NCI-H2029 treated with DMSO at 0.1 percent for 48 hours (cell line): ENCODE measurements at regions not wholly inside any gene's neighbourhood (a gene's known extent, or its start where the extent isn't known, plus 50 kb on each side); places are given as distances from the start of the nearest gene placed in this dataset.
"Not testable (repeated sequence)": the region's sequence is repeated elsewhere in the genome, so short reads cannot be mapped to it uniquely, and the experiment has no call there.

Experiments used
- DNase-seq: peaks from one replicate; lab custom pipeline; 2025; lab: John Stamatoyannopoulos, UW

DNA sequence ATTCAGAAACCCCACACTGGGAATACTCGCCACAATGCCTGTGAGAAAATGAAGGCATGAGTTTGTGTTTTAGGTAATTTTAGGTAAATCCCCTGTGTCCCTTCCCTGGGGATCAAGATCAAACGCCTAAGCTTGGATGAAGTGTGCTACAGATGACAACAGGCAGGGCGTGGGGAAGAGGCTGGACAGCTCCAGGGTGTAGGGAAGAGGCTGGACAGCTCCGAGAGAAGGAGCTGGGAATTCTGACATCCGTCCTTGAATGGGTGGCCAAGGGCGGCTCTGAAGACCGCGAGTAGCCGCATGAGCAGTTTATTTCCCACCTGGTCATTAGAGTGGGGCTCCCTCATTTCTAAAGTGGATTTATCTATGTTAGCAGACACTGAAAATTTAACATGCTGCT is 109.7 kb downstream of the RAMP3 start:
- no peak for DNase-seq

DNA sequence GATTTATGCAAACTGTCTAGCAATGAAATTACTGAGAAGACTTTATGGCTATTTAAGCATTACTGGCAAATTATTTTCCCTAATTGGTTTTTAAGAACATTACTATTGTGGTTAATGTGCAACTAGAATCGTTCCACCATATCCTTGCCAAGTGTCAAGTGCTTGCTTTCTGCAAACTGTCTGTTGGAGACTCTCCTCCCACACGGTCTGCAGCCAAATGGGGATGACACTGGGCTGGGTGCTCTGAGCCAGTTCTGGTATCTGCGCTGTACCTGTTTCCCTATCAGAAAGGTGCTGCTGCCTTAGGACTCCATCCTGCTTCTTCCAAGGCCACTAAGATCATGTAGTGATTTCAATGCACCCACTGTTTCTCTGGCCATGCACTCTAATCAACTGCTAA is 110.4 kb downstream of the RAMP3 start:
- DNase-seq = peak; percentile 64

DNA sequence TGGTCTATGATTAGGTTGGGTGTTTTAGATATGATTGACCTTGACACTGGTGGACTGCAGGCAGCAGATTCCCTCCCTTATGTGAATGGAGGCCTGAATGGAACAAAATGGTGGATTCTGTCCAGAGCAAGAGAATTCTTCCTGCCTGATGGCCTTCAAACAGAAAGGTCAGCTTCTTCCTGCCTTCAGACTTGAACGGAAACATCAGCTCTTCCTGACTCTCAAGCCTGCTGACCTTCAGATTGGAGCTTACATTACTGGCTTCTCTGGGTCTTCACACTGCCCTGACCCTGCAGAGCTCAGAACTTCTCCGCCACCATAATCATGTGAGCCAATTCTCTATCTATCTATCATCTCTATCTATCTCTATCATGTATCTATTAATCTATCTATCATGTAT is 111.6 kb downstream of the RAMP3 start:
- DNase-seq = no peak

DNA sequence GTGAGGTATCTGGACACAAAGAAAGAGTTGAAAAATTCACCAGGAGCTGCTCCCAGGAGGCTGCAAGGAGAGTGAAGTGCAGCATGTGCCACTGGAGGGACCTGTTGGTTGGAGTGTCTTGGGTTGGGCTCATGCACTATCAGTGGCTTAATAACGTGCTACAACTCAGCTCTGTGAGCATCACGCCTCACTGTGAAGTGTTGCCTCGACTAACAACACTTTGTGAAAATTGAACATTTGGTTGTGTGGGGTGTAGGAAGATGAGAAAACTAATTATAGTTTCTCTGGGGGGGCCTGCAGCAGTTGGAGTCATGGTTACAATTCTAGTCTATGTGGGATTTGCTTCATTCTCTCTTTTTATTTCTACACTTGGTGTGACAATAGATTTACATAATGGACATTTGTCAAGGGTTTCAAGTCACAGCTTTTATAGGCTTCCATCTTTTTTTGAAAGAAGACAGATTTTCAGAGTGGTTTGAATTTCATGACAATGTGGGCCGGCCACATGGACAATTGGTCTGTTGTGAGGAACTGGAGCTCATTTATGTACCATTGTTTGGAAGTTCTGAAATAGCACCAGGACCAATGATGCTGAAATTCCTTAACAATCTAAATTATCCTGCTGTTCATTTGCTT is 121.3 kb downstream of the RAMP3 start:
- DNase-seq = no peak

DNA sequence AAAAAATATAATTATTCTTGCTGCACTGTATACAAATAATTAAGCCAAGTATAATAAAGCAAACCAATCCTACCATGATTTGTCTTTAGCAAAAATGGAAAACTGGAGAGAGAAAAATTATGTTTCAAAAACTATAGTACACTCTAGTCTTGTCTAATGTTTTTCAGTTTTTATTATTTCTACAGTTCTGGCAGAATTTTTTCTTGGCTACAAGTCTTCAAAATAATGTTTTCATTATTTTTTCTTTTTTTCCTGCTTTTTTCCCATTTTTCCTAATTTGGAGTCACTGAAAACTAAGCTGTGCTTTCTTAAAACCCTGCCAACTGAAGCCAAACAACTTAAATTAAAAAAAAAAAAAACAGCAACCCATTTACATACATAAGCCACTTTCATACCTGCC is 132.0 kb downstream of the RAMP3 start:
- DNase-seq = not testable (repeated sequence)

DNA sequence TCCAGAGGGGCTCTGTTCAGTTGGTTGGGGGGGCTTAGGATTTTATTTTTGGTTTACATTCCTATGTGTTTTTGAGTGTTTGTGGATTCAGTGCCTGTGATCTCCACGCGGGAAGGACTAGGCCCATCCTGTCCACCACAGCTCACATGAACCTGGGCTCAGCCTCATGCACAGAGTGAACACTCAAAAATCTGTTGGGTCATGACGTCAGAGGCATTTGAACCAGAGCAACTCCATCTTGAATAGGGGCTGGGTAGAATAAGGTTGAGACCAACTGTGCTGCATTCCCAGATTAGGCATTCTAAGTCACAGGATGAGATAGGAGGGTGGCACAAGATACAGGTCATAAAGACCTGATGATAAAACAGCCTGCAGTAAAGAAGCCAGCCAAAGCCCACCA is 133.3 kb downstream of the RAMP3 start:
- no peak for DNase-seq

DNA sequence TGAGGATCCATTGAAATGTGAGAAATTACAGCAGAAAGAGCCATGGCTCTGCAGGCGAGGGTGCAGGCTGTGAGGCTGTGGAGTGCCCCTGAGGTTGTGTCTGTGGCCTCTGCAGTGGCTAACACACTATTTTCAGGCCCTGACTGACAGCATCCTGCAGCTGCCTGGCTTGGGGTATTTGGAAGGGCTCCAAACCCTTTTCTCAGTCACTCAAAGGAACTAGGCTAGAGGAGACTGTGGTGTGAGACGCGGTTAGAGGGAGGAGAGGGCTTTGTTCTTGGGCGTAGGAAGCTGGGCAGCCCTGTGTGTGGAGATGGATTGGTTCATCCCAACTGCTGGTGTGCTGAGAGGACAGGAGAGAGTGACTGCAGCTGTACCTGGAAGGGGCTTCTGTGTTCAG is 134.9 kb downstream of the RAMP3 start:
- DNase-seq = no peak

DNA sequence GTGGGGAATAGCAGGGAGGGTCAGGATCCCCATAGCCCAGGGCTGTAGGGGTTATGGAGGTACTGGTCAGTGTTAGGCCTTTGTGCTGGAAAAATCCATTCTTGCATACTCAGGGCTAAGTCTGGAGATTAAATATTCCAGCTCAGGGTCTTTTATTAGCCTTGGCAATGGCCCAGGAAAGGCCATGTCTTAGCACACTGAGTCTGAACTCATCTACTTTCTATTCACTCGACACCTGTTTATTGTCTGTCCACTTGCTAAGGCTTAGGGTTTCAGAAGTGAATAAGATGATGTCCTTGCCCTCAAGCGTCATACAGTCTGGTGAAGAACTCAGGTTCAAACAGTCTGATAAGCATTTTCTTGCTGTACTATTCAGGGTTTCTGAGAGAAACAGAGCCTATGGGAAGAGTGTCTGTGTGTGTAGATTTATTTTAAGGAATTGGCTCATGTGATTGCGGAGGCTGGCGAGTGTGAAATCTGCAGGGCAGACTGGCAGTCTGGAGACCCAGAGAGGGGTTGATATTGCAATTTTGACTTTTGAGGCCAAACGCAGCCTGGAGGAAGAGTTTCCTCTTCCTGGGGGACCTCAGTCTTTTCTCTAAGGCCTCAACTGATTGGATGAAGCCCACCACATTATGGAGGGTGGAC is 135.8 kb downstream of the RAMP3 start:
- DNase-seq = no peak

DNA sequence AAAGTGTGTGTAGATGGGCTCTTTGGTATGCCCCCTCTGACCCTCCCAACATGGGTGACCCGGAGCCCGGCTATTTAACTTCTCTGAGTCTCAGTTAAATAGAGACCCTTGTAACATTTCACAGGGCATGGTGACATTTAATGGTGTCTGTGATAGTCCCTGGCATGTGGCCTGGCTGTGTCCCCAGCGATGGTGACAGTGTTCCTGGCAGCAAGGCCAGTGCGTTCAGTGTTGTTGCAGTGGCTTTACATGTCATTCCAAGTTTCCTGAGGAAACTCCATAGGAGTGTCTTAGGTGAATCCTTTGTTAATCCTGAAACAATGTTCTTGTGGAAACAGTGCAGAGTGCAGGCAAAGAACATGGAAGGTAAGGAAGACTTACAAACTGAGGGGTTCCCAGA is 137.0 kb downstream of the RAMP3 start:
- no peak for DNase-seq

DNA sequence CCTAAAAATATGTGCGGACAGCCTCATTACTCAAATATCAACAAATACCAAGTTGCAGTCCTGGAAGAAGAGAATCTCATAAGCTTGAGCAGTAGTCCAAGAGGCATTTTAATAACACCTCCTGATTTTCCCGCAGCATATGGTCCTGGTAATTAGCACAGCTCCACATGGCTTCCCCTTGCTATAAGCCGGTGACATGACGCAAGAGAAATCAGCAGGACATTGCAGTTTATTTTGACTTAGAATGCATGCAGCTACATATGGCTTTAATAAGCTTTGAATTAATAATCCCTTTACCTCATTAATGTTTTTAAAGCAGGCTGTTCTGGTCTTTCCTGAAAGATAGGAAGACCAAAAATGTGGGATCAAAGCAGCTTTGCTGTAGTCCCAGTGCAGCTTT is 137.6 kb downstream of the RAMP3 start:
- DNase-seq = no peak

DNA sequence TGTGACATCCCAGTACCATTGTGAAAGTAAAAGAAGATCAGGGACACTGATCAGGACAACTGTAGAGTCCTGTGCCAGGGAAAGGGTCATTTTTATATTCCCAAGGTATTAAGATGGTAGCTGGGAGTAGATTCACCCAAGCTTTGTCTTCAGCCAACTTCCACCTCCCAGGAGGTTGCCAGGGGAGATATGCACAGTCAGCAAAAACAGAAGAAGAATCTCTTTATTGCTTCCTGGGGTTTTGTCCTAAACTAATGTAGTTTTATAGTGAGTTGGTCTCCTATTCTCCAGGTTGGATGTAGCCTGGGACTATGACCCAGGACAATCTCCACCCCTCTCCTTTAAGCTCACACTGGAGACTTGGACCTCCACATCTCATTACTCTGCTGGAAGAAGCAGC is 139.2 kb downstream of the RAMP3 start:
- DNase-seq = no peak

DNA sequence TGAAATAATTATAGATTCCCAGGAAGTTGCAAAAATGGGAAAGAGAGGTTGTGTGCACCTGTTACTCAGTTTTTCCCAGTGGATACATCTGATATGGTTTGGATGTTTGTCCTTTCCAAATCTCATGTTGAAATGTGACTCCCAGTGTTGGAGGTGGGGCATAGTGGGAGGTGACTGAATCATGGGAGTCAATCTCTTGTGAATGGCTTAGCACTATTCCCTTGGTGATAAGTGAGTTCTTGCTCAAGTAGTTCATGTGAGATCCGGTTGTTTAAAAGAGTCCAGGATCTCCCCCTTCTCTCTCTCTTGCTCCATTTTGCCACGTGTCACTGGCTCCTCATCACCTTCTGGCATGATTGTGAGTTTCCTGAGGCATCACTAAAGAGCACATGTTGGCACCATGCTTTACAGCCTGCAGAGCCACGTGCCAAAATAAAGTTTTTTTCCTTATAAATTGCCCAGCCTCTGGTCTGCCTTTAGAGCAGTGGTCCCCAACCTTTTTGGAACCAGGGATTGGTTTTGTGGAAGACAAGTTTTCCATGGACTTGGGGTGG is 149.2 kb downstream of the RAMP3 start:
- no peak for DNase-seq

DNA sequence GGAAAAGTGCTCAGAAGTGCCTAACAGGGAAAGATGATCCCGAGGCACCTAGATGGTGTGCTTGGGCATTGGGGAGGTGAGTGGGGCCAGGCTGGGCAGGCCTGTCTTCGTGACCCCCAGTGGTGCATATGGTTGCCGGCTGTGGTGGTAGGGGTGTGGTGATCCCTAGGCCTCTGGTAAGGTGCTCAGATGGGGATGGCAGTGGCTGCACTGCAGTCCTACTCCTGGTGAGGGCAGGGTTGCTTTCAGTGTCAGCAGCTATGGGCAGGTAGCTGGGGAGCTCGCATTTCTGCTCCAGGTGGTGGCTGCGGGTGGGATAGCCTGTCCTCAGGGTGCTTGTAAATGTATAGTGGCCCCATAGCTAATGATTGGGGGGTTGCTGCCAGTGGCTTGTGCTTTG is 154.0 kb downstream of the RAMP3 start:
- no peak for DNase-seq

DNA sequence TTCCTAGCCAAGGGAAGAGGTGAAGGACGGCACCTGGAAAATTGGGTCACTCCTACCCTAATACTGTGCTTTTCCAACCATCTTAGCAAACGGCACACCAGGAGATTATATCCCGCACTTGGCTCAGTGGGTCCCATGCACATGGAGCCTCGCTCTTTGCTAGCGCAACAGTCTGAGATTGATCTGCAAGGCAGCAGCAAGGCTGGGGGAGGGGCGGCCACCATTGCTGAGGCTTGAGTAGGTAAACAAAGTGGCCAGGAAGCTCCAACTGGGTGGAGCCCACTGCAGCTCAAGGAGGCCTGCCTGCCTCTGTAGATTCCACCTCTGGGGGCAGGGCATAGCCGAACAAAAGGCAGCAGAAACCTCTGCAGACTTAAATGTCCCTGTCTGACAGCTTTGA is 157.9 kb downstream of the RAMP3 start:
- not testable (repeated sequence) for DNase-seq

DNA sequence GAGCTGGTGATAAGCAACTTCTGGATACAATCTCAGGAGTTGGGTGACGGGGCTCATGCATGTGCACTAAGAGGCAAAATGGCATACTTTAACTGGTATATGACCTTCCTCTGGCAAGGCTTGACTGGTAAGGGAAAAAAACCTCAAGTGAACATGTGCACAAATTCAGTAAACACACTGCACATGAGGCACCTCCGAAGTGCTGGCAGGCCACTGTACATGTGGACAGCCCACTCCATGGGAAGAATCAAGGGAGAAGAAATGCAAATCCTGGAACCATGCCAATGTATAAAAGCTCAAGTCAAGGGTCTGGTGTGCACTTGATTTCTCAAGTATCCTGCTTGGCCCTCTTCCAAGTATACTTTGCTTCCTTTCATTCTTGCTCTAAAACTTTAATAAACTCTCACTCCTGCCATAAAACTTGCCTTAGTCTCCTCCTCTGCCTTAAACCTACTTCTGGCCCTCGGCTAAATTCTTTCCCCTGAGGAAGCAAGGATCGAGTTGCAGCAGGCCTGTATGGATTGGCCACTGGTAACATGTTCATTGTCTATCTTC is 167.2 kb downstream of the RAMP3 start:
- DNase-seq = peak; percentile 31

DNA sequence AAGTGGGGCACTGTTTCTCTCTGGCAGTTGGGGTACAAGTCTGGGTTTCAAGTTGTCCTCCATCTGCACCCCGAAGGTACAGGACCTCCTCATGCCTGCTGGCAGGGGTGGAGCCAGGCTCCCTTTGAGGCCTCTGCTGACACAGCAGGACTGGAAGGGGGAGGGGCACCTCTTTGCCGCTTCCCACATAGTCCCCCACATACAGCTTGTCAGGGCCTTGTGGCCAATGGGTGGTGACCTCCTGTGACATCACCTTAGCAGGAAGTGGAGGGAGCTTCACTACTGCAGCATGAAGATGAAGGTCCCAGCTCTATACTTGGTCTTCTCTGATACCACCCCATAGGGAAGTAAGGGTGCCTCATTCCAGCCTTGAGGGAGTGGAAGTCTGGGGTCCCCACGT is 167.8 kb downstream of the RAMP3 start:
- no peak for DNase-seq

DNA sequence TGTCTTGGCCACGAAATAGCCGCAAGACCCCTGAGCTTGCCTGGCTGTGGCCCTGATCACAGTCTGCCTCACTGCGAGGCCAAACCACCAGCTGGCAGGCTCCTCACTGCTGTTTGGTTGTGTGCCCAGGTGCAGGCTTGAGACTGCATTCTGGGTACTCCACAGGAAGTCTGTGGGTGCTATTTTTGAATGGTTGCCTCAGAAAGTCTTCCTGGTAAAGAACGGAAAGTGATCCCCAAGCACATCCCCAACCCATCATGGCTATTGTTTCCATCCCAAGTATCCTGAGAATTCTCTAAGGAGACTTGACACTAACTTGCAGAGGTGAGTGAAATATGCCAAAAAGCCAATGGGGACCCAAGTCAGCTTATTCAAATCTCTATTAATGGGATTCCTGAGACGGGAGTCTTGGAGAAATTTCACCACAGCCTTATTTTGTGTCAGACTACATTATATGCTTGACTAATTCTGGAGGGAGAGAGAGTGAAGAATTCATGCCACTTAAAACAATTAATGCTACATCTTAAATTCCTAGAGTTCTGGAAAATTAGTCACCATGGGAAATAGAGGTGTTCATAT is 170.9 kb downstream of the RAMP3 start:
- DNase-seq = no peak

DNA sequence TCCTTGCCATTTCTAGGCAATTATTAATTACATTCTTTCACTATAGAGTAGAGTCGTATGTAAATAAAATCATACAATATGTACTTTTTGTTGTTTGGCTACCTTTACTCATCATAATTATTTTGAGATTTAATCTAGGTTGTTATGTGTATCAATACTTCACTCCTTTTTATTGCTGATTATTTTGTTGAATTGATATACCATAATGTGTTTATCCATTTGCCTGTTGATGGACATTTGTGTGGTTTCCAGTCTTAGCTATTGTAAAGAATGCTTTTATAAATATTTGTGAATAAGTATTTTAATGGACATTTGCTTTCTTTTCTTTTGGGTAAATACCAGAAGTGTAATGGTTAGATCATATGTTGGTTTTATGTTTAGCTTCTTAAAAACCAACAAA is 174.0 kb downstream of the RAMP3 start:
- no peak for DNase-seq

DNA sequence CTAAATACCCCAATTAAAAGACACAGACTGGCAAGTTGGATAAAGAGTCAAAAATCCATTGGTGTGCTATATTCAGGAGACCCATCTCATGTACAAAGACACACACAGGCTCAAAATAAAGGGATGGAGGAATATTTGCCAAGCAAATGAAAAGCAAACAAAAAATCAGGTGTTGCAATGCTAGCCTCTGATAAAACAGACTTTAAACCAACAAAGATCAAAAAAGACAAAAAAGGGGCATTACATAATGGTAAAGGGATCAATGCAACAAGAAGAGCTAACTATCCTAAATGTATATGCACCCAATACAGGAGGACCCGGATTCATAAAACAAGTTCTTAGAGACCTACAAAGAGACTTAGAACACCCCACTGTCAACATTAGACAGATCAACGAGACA is 177.4 kb downstream of the RAMP3 start:
- DNase-seq = not testable (repeated sequence)

DNA sequence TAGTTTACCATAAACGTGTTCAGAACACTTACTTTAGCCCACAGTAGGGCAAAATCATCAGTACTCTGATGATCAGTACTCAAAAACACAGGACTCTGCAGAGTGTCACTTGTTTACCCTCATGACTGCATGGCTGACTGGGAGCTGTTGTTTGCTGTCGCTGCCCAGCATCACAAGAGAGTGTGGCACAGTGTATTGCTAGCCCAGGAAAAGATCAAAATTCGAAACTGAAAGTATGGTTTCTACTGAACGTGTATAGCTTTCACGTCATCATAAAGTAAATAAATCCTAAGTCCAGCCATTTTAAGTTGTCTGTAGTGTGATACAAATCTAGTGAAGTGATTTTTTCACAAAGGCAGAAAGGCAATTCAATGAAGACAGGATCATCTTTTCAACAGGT is 184.6 kb downstream of the RAMP3 start:
- no peak for DNase-seq

DNA sequence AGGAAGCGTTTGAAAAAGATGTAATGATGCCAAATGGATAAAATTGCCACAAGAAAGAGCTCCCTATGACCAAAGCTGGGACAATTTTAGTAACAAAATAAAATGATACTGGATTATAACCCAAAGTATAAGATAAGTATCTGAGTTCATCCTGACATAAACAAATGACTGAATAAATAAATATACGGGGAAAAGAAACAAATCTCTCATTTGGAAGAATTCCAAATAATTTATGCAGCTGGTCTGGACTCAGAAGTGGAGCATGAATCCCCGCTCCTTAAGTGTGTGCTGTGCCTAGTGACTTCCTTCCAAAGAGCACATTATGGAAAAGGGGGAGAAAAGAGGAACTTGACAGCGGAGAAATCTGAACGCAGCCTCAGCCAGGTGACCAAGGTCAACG is 186.2 kb downstream of the RAMP3 start:
- no peak for DNase-seq

DNA sequence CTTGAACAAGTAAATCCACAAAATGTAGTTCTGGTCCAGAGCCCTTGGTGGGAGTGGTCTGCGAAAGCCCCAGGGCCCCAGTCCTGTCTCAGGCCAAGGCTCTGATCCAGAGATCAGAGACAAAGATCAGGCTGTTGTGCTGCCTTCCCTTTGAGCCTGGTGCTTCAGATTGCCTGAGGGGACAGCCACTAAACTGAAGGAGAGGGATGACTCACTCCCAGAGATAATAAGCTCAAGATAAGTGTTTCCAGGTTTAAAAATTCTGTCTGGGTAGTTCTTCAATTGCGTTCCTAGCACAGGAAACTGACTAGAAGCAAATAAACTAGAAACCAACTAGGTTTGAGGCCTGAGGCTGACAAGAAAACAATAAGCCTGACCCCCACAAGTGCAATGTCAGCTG is 190.2 kb downstream of the RAMP3 start:
- DNase-seq = no peak

DNA sequence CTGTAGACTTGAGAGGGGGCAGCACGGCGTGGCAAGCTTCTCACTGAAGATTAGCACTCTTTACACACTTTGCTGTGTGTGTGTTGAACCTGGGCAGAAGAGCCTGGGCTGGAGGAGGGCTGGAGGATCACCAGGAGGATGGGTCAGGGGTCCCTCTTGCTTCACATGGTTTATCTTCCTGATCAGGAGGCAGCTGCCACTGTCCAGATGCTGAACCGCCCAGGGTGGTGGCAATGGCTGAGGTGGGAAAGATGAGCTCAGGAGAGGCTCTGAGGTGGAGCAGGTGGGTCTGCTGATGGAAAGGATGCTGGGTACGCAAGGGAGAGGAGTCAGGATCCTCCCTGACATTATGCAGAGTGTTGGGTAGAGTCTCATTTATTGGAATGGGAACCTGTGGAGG is 191.5 kb downstream of the RAMP3 start:
- DNase-seq = no peak
